ENCODE measurements at regions not wholly inside any gene's neighbourhood (a gene's known extent, or its start where the extent isn't known, plus 50 kb on each side); places are given as distances from the start of the nearest gene placed in this dataset.

- no peak for TF ChIP-seq CTCF (IDR thresholded peaks at IDR 0.05)
Measured at GRCh38 chr4:127113844-127114362, 518.9 kb upstream of the INTU start.

GRCh38 chr4:127118681-127119080 lies 514.1 kb upstream of the INTU start:
- no peak for TF ChIP-seq CTCF (IDR thresholded peaks at IDR 0.05)

- no peak for TF ChIP-seq CTCF (IDR thresholded peaks at IDR 0.05)
Measured at GRCh38 chr4:127120441-127121090, 512.2 kb upstream of the INTU start.

GRCh38 chr4:127124919-127125318 lies 507.8 kb upstream of the INTU start:
- peak; percentile 51; the same call in 1 of the 2 replicates for TF ChIP-seq CTCF (IDR thresholded peaks at IDR 0.05)

- TF ChIP-seq CTCF (IDR thresholded peaks at IDR 0.05) = no peak
Measured at GRCh38 chr4:127126718-127127117, 506.0 kb upstream of the INTU start.

GRCh38 chr4:127131527-127131926 lies 501.2 kb upstream of the INTU start:
- TF ChIP-seq CTCF (IDR thresholded peaks at IDR 0.05) = no peak

- TF ChIP-seq CTCF (IDR thresholded peaks at IDR 0.05) = no peak
Measured at GRCh38 chr4:127134490-127134889, 498.3 kb upstream of the INTU start.

- TF ChIP-seq CTCF (IDR thresholded peaks at IDR 0.05) = no peak
Measured at GRCh38 chr4:127138586-127138985, 494.2 kb upstream of the INTU start.
